Endothelial cell of umbilical vein (primary cell): ENCODE measurements at regions not wholly inside any gene's neighbourhood (a gene's known extent, or its start where the extent isn't known, plus 50 kb on each side); places are given as distances from the start of the nearest gene placed in this dataset.

Source experiments
- CTCF ChIP-seq, 2 donors: IDR thresholded peaks; 1 replicate in 1 of 2; 2 replicates in 1 of 2; pipeline ENCODE4 v1.5.1; 2011; ENCODE audit warnings: low read length in 2 of 2, mild to moderate bottlenecking in 2 of 2, moderate library complexity in 2 of 2, control low read depth in 1 of 2, inconsistent platforms in 1 of 2, low read depth in 1 of 2; ENCODE audit not compliant: insufficient read depth in 1 of 2; ENCODE audit errors: extremely low read depth in 1 of 2
- EZH2 ChIP-seq: IDR thresholded peaks from 2 replicates; pipeline ENCODE4 v1.6.1; 2012; ENCODE audit warnings: borderline replicate concordance, low read depth, mild to moderate bottlenecking, moderate library complexity, low read length, inconsistent platforms; ENCODE audit not compliant: severe bottlenecking
- MAX ChIP-seq: IDR thresholded peaks from 2 replicates; pipeline ENCODE4 v1.6.1; 2011; ENCODE audit not compliant: insufficient read depth, insufficient read length
- MYC ChIP-seq: IDR thresholded peaks from one replicate; pipeline ENCODE4 v1.6.1; 2011; ENCODE audit warnings: mild to moderate bottlenecking, low read depth, low read length
- POLR2A ChIP-seq: IDR thresholded peaks from 2 replicates; pipeline ENCODE4 v1.6.1; 2012; ENCODE audit warnings: low read depth, mild to moderate bottlenecking, control low read depth, low read length
- POLR2AphosphoS5 ChIP-seq: IDR thresholded peaks from 2 replicates; pipeline ENCODE4 v1.6.1; 2012; ENCODE audit warnings: low read depth, mild to moderate bottlenecking, control low read depth, low read length, moderate library complexity; ENCODE audit not compliant: insufficient read depth

GRCh38 chr5:99438619-99439018, 509.8 kb upstream of the CHD1 start:
- no peak for TF ChIP-seq CTCF (IDR thresholded peaks at IDR 0.05; ENCODE audit: extremely low read depth in 1 of 2, insufficient read depth in 1 of 2, low read depth in 1 of 2, low read length in 2 of 2)
- no peak for TF ChIP-seq EZH2
- TF ChIP-seq MAX: no peak
- TF ChIP-seq POLR2A: no peak
- TF ChIP-seq POLR2AphosphoS5: no peak
- TF ChIP-seq MYC: no peak
